HCT116 (cell line): ENCODE measurements at regions not wholly inside any gene's neighbourhood (a gene's known extent, or its start where the extent isn't known, plus 50 kb on each side); places are given as distances from the start of the nearest gene placed in this dataset.

ENCODE experiments used
- ATAC-seq: fragments of 200-7000 bp; cut with Tn5 transposase; 2 replicates; pipeline ENCODE4 v1.9.1; 2020; ENCODE audit warnings: mild to moderate bottlenecking, moderate library complexity
- BruUV-seq: library from RNA; stranded (reverse); fragments of 400-500 nt; replicated peaks from 2 replicates; lab custom pipeline; 2021; lab: Mats Ljungman, UMichigan
- CTCF ChIA-PET: fragments of 300-600 bp; sonication (Branson Sonifier 250); formaldehyde crosslinking; loops from one replicate; lab custom pipeline; 2021; ENCODE audit warnings: antibody characterized with exemption; lab: Charles Lee
- POLR2A ChIA-PET: fragments of 300-600, 350-600 bp; sonication (Branson Sonifier 250); formaldehyde crosslinking; loops from one replicate; lab custom pipeline; 2021; ENCODE audit warnings: antibody characterized with exemption; lab: Charles Lee
- RAD21 ChIA-PET, 2 experiments: fragments of 300-600 bp; sonication (Branson Sonifier 250); formaldehyde crosslinking; loops; one replicate each; lab custom pipeline; 2023; ENCODE audit warnings: low total read pairs in 2 of 2; ENCODE audit not compliant: uncharacterized antibody in 2 of 2, unreplicated experiment in 2 of 2, low non-redundant PET in 1 of 2; lab: Charles Lee
- DNase-seq: peaks from one replicate; pipeline ENCODE4 v3.0.0-alpha.2; 2010; ENCODE audit warnings: low read depth, low spot score
- H2AFZ ChIP-seq: fragments of 200-600 bp; shearing (Covaris generic), sonication (generic); 2 replicates; pipeline ENCODE4 v1.6.1; 2017; ENCODE audit warnings: low read depth, mixed run types, mixed read lengths, antibody characterized with exemption, low read length; ENCODE audit not compliant: poor library complexity, severe bottlenecking
- H3K27ac ChIP-seq: 2 replicates; pipeline ENCODE4 v1.5.1; 2012; ENCODE audit warnings: low read depth, low read length
- H3K27me3 ChIP-seq: fragments of 200-600 bp; sonication (generic); 2 replicates; pipeline ENCODE4 v1.6.1; 2016; ENCODE audit warnings: mixed run types, low read length, mixed read lengths; ENCODE audit not compliant: insufficient read depth
- H3K36me3 ChIP-seq, 2 experiments: fragments of 200-500 bp in 1 of 2; fragments of 200-600 bp in 1 of 2; sonication (Bioruptor generic) in 1 of 2; sonication (generic) in 1 of 2; 2 replicates each; pipeline versions ENCODE4 v1.5.1 to v1.6.1; 2014 to 2016; ENCODE audit warnings: low read length in 2 of 2, inconsistent platforms in 1 of 2, mixed read lengths in 1 of 2, mixed run types in 1 of 2; ENCODE audit not compliant: insufficient read depth in 2 of 2, control insufficient read depth in 1 of 2
- H3K4me1 ChIP-seq, 2 experiments: fragments of 200-600 bp in 1 of 2; sonication (generic) in 1 of 2; 2 replicates each; pipeline versions ENCODE4 v1.5.1 to v1.6.1; 2012 to 2017; ENCODE audit warnings: low read length in 2 of 2, inconsistent platforms in 1 of 2, mild to moderate bottlenecking in 1 of 2, mixed read lengths in 1 of 2, mixed run types in 1 of 2, moderate library complexity in 1 of 2; ENCODE audit not compliant: insufficient read depth in 2 of 2, control insufficient read depth in 1 of 2
- H3K4me2 ChIP-seq: fragments of 200-600 bp; sonication (generic); 2 replicates; pipeline ENCODE4 v1.6.1; 2017; ENCODE audit warnings: mixed run types, low read length, mixed read lengths
- H3K4me3 ChIP-seq, 2 experiments: fragments of 200-600 bp in 1 of 2; sonication (generic) in 1 of 2; replicated peaks in 1 of 2; 2 replicates each; pipeline ENCODE4 v1.5.1; 2011 to 2016; ENCODE audit warnings: low read length in 2 of 2, control low read depth in 1 of 2, low read depth in 1 of 2, mild to moderate bottlenecking in 1 of 2, mixed read lengths in 1 of 2, mixed run types in 1 of 2
- H3K79me2 ChIP-seq: fragments of 200-600 bp; sonication (generic); 2 replicates; pipeline ENCODE4 v1.6.1; 2017; ENCODE audit warnings: mild to moderate bottlenecking, mixed run types, low read length, moderate library complexity, mixed read lengths; ENCODE audit not compliant: insufficient read depth
- H3K9ac ChIP-seq: fragments of 200-600 bp; sonication (generic); 2 replicates; pipeline ENCODE4 v1.6.1; 2016; ENCODE audit warnings: low read length, mixed read lengths
- H3K9me2 ChIP-seq: fragments of 200-600 bp; sonication (generic), shearing (Covaris generic); 2 replicates; pipeline ENCODE4 v1.6.1; 2017; ENCODE audit warnings: mixed run types, mild to moderate bottlenecking, moderate library complexity; ENCODE audit not compliant: insufficient read depth
- H3K9me3 ChIP-seq, 2 experiments: fragments of 200-500 bp in 1 of 2; fragments of 200-600 bp in 1 of 2; sonication (Bioruptor generic) in 1 of 2; sonication (generic) in 1 of 2; 2 replicates each; pipeline ENCODE4 v1.6.1; 2014 to 2017; ENCODE audit warnings: low read length in 2 of 2, mixed read lengths in 2 of 2, inconsistent platforms in 1 of 2, low read depth in 1 of 2, mild to moderate bottlenecking in 1 of 2, mixed run types in 1 of 2, moderate library complexity in 1 of 2; ENCODE audit not compliant: control insufficient read depth in 1 of 2, insufficient read depth in 1 of 2
- H4K20me1 ChIP-seq: fragments of 200-600 bp; sonication (generic), shearing (Covaris generic); 2 replicates; pipeline ENCODE4 v1.6.1; 2017; ENCODE audit warnings: mixed run types, mild to moderate bottlenecking, moderate library complexity; ENCODE audit not compliant: insufficient read depth
- ATF3 ChIP-seq: IDR thresholded peaks from 2 replicates; pipeline ENCODE4 v1.6.1; 2012
- CBX3 ChIP-seq: IDR thresholded peaks from 2 replicates; pipeline ENCODE4 v1.6.1; 2012; ENCODE audit warnings: low read depth
- CEBPB ChIP-seq: IDR thresholded peaks from 2 replicates; pipeline ENCODE4 v1.6.1; 2012; ENCODE audit warnings: low read depth
- CTCF ChIP-seq, 3 experiments: fragments of 200-600 bp in 1 of 3; sonication (generic) in 1 of 3; IDR thresholded peaks in 2 of 3; conservative IDR thresholded peaks in 1 of 3; 2 replicates each; pipeline ENCODE4 v1.5.1; 2012 to 2017; ENCODE audit warnings: low read depth in 2 of 3, low read length in 2 of 3, antibody characterized with exemption in 1 of 3, borderline replicate concordance in 1 of 3, control low read depth in 1 of 3, mild to moderate bottlenecking in 1 of 3, mixed read lengths in 1 of 3, mixed run types in 1 of 3, moderate library complexity in 1 of 3; ENCODE audit not compliant: insufficient read depth in 1 of 3
- EGR1 ChIP-seq: IDR thresholded peaks from 2 replicates; pipeline ENCODE4 v1.6.1; 2012; ENCODE audit warnings: low read depth
- ELF1 ChIP-seq: IDR thresholded peaks from 2 replicates; pipeline ENCODE4 v1.6.1; 2012; ENCODE audit warnings: low read depth, borderline replicate concordance
- EZH2 ChIP-seq: fragments of 200-600 bp; sonication (generic); IDR thresholded peaks from 2 replicates; pipeline ENCODE4 v1.6.1; 2017; ENCODE audit warnings: antibody characterized with exemption, mixed run types
- EZH2phosphoT487 ChIP-seq: fragments of 200-600 bp; IDR thresholded peaks from 2 replicates; pipeline ENCODE4 v1.6.1; 2018; ENCODE audit warnings: antibody characterized with exemption, borderline replicate concordance
- JUND ChIP-seq: IDR thresholded peaks from 2 replicates; pipeline ENCODE4 v1.6.1; 2012
- POLR2A ChIP-seq: IDR thresholded peaks from 2 replicates; pipeline ENCODE4 v1.7.0; 2011; ENCODE audit warnings: borderline replicate concordance; ENCODE audit not compliant: insufficient read depth, insufficient read length; ENCODE audit errors: extremely low read depth
- RAD21 ChIP-seq: IDR thresholded peaks from 2 replicates; pipeline ENCODE4 v1.6.1; 2012; ENCODE audit warnings: low read depth, mild to moderate bottlenecking
- SIN3A ChIP-seq: IDR thresholded peaks from 2 replicates; pipeline ENCODE4 v1.6.1; 2012; ENCODE audit warnings: low read depth
- SRF ChIP-seq: IDR thresholded peaks from 2 replicates; pipeline ENCODE4 v1.6.1; 2012; ENCODE audit warnings: low read depth
- TCF7L2 ChIP-seq: IDR thresholded peaks from 2 replicates; pipeline ENCODE4 v1.7.0; 2011; ENCODE audit warnings: borderline replicate concordance, inconsistent platforms; ENCODE audit not compliant: insufficient read depth, insufficient read length; ENCODE audit errors: extremely low read depth
- YY1 ChIP-seq: IDR thresholded peaks from 2 replicates; pipeline ENCODE4 v1.6.1; 2011; ENCODE audit warnings: low read length, low read depth, moderate library complexity, mild to moderate bottlenecking; ENCODE audit not compliant: insufficient replicate concordance; ENCODE audit errors: extremely low read depth
- ZFX ChIP-seq: fragments of 450-650 bp; IDR thresholded peaks from 2 replicates; pipeline ENCODE4 v1.6.1; 2017
- intact Hi-C: fragments of 100-400 bp; cut with micrococcal nuclease; formaldehyde crosslinking; loops from 2 replicates; pipeline ENCODE4 v1.10.0; 2022
- TF ChIP-seq, protein P1 (sequence below): IDR thresholded peaks from 2 replicates; pipeline ENCODE4 v1.6.1; 2011; ENCODE audit warnings: mild to moderate bottlenecking, low read length, moderate library complexity; ENCODE audit not compliant: insufficient replicate concordance; ENCODE audit errors: extremely low read depth

DNA sequence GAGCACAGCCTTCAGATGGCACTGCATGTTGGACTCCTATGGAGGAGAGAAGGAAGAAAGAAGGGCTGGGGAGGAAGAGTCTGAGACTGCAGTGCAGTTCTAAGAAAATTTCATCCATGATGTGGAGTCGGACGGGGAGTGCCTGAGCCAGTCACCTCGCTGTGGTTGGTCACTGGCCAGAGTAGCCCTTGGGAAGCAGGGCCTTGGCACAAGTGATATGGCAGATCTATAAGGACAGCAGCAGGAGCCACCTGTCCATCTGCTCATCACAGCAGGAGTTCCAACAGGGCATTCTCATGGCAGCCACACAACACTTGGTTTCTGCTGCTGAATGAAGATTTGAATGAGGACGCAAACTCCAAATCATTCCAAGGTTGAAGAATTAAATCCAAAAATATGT lies 314.8 kb downstream of the CYP26B1 start:
- Histone ChIP-seq H3K9me2 (no peaks in the 10 kb centered on the region), H3K9me3 (no peaks in the 10 kb centered on the region), H3K27ac (no peak overlapping the region), H3K79me2 (no peaks in the 10 kb centered on the region), H3K4me1 (peaks cover 0 to 20% of the 10 kb centered on the region in 2 experiments; a peak in 2 of 4 replicates), H2AFZ (no peak overlapping the region), H3K4me2 (no peak overlapping the region), H3K4me3 (no peak overlapping the region), H3K27me3 (no peaks in the 10 kb centered on the region), H4K20me1 (no peaks in the 10 kb centered on the region), H3K36me3 (no peaks in the 10 kb centered on the region), H3K9ac (no peak overlapping the region)
- no TSS peak for BruUV-seq
- CTCF ChIA-PET, result no interaction called here
- intact Hi-C loops, result no loop called here
- RAD21 ChIA-PET, result no interaction called here
- no peak for DNase-seq
- POLR2A ChIA-PET, result no interaction called here
- TF ChIP-seq SIN3A, result no peak
- TF ChIP-seq ATF3, result no peak
- TF ChIP-seq JUND, result no peak
- no peak for TF ChIP-seq EZH2
- TF ChIP-seq YY1, result no peak
- no peak for TF ChIP-seq CBX3
- no peak for TF ChIP-seq CTCF (IDR thresholded peaks at IDR 0.05 in 2 of 3, conservative IDR thresholded peaks at IDR 0.05 in 1 of 3; ENCODE audit: borderline replicate concordance in 1 of 3, insufficient read depth in 1 of 3, low read depth in 2 of 3, low read length in 2 of 3)
- TF ChIP-seq EGR1, result no peak
- no peak for TF ChIP-seq ELF1
- TF ChIP-seq TCF7L2, result no peak
- TF ChIP-seq CEBPB, result no peak
- no peak for TF ChIP-seq EZH2phosphoT487
- TF ChIP-seq SRF, result no peak
- no peak for TF ChIP-seq ZFX
- TF ChIP-seq, protein P1, sequence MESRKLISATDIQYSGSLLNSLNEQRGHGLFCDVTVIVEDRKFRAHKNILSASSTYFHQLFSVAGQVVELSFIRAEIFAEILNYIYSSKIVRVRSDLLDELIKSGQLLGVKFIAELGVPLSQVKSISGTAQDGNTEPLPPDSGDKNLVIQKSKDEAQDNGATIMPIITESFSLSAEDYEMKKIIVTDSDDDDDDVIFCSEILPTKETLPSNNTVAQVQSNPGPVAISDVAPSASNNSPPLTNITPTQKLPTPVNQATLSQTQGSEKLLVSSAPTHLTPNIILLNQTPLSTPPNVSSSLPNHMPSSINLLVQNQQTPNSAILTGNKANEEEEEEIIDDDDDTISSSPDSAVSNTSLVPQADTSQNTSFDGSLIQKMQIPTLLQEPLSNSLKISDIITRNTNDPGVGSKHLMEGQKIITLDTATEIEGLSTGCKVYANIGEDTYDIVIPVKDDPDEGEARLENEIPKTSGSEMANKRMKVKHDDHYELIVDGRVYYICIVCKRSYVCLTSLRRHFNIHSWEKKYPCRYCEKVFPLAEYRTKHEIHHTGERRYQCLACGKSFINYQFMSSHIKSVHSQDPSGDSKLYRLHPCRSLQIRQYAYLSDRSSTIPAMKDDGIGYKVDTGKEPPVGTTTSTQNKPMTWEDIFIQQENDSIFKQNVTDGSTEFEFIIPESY, result no peak
- TF ChIP-seq POLR2A, result no peak
- no peak for TF ChIP-seq RAD21
- no peak for ATAC-seq
